ENCODE measurements at regions not wholly inside any gene's neighbourhood (a gene's known extent, or its start where the extent isn't known, plus 50 kb on each side); places are given as distances from the start of the nearest gene placed in this dataset.
"Not testable (repeated sequence)": the region's sequence is repeated elsewhere in the genome, so short reads cannot be mapped to it uniquely, and the experiment has no call there.

DNA sequence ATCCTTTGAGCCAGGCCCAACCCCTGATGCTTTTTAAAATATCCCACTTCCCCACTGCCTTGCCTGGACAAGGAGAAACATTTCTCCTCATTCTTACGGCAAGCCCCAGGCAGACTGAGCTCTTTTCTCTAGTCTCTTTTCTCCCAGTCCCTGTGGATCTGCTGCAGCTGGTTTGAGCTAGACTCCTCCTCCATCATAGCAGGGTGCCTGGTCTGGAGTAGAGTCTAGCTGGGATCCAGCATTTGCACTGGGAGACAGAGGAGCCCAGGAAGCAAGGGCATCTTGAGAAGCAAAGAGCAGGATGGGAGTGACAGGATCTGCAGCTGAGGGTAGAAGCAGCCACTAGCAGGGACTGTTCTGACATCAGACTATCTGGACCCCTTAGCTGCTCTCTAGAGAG, 562.3 kb upstream of the COBL start:
- no peak for DNase-seq

DNA sequence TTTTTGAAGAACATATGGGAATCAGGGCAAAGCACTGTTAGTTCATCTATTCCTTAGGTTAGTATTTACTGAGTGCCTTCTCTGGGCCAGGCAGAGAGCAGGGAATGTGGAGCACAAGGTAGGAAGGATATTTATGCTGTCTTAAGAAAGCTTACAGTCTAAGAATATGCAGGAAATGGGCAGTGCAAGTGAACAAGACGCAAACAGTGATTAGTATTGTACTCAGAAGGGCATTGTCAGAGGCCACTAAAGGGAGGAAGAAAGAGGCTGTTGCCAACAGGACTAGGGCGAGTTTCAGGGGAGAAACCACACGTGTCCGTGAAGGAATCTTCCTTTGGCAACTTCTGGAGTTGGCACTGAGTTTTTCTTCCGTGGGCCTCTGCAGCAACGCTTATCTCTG, 552.8 kb upstream of the COBL start:
- DNase-seq, result no peak

DNA sequence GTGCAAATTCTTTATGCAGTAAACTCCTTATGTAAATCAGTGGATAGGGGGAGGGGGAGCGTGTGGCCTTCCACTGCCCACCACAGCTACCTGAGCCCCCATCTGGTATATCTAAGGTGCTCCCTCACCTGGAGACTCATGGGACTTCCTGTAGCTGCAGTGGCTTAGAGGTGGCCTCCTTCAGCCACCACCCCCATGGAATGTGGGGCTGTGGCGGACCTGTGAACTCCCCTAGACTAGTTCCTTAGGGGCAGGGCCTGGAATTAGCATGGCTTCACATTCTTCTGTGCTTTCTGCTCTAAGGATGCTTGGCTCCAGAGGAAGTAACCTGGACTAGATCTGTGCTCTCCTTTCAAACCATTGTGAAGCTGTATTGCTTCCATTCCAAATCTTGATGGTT, 550.5 kb upstream of the COBL start:
- no peak for DNase-seq

DNA sequence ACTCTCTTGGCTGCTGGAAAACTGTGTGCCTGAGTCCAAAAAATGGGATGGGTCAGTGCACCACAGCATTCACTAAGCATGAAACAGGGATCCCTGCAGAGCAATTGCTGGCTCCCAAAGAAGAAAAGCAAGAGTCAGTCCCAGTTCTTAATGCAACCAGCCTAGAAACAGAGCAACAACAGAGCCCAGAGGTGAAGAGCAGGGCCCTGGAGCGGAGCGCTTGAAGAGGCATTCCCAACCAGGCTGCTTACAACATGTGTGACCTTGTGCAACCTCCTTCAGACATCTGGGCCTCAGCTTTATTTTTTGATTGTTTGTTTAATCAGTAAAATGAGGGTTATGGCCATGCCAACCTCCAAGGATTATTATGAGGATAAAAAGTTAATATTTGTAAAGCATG, 543.7 kb upstream of the COBL start:
- DNase-seq, result no peak

DNA sequence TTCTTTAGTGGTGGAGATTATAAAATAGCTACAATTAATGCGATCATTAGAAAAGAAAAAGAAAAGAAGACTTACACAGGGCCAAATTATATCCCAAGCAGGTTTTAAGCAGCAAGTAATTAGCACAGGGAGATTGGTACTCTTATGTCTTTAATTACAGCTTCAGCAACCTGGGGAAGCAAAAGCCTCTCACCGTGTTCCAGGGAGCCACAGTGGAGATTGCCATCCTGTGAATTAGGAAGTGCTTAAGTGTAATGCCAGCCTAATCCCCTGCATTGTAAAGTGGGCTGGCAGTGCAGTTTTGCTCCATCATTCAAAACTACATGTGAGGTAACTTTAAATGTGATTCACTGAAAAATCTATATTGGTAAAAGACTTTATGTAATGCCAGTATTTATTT, 533.5 kb upstream of the COBL start:
- DNase-seq, result no peak

DNA sequence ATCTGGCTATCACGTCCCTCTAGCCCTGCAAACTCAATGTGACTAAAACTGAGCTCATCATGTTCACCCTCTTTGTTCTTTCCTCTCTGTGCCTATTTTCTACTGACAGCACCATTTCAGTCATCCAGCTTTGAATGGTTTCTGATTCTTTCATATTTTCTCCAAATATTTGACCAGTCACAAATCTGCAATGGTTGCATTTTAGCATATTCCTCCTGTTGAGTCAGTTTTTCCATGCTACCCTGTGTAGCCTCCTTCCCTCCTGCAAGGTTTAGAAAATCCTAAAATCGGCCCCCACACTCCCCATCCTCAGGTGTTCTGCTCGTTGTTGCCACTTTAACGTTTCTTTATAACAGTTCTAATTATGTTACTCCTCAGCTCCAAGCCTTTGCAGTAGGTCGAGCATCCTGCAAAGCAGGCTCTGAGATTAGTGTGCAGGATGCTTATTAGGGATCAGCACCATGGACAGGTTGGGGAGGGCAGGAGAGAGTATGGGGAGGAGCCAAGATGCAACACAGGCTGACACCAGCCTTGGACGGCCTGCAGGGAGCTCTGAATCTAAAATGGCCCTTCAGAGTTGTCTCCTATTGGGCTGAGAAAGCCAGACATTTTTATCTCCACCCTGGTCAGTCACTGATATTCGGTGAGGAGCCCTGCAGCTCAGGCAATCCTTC, 531.0 kb upstream of the COBL start:
- DNase-seq, result no peak

DNA sequence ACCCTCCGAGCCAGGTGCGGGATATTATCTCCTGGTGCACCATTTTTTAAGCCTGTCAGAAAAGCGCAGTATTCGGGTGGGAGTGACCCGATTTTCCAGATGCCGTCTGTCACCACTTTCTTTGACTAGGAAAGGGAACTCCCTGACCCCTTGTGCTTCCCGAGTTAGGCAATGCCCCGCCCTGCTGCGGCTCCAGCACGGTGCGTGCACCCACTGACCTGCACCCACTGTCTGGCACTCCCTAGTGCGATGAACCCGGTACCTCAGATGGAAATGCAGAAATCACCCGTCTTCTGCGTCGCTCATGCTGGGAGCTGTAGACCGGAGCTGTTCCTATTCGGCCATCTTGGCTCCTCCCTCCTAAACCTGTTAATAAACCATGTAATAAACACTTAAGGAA, 522.5 kb upstream of the COBL start:
- not testable (repeated sequence) for DNase-seq

DNA sequence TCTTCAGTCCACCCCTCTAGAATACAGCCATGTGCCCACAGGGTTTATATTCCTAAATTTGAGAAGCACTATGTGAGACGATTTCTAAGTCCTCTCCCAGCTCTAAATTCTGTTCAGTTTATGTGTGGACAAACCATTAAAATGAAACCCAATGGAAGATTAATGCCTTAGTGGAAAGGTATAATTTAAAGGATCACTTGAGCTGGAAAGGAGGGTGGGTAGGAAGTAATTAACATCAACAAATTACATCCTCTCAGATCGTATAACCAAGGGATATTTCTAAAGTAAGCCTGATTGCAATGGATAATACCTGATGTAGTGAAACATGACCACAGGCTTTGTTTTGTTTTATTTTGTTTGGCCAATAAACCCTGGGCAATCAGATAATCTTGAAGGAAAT, 511.0 kb upstream of the COBL start:
- DNase-seq, result no peak

DNA sequence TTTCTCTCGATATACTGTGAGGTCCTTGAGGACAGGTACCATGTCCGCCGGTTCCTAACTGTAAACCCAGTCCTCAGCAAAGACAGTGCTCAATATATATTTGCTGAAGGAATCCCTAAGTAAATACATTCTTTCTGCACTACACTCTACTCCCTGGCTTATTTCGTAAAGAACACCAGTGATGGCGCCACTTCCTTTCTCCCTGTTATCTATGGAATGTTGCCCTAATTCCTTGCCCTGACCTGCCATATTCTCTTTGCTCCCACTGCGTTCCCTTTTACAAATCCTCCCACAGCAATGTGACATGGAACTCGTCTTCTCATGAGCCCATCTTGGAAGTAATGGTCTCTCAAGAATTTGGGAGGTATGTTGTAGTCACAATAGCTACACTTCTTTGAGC, 507.4 kb upstream of the COBL start:
- DNase-seq, result no peak

DNA sequence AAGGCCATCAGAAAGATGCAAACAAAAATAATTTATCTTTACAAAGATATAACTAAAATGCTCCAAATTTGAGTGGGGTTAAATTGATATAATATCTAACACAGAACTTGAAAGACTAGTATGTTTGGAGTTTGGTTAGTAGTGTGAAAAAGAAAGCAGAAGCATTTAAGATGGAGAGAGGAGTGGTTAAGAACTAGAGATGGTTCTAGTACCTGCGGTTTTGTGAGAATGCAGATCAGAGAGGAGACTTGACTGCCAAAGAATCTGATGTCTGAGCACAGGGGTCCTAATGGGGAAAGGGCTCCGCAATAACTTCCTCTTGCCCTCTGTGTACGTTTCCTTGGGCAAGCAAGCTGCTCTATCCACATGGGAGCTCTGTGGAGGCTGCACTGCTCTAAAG, 506.8 kb upstream of the COBL start:
- no peak for DNase-seq

DNA sequence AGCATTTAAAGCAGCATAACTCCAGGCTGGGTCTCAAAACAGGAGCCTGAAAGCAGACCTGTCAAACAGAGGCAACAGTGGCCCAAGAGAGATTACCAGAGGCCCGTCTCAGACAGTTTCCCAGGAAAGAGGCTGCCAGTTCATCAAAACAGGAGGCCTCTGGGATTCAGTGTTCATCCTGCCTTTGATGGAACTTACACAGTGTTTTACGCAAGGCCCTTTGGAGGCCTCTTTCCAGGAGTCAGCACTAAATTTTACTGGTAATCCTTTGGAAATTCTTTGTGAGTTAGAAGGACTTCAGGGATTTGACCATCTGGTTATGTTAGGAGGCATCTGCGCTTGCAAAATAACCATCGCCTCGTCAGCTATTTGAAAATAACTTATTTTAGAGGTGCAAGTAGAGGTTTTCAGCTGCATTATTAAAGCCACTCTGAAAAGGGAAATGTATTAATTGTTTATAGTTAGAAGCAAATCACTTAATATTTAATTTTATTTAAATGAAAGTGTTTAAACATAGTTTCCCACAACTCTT, 501.2 kb upstream of the COBL start:
- no peak for DNase-seq

DNA sequence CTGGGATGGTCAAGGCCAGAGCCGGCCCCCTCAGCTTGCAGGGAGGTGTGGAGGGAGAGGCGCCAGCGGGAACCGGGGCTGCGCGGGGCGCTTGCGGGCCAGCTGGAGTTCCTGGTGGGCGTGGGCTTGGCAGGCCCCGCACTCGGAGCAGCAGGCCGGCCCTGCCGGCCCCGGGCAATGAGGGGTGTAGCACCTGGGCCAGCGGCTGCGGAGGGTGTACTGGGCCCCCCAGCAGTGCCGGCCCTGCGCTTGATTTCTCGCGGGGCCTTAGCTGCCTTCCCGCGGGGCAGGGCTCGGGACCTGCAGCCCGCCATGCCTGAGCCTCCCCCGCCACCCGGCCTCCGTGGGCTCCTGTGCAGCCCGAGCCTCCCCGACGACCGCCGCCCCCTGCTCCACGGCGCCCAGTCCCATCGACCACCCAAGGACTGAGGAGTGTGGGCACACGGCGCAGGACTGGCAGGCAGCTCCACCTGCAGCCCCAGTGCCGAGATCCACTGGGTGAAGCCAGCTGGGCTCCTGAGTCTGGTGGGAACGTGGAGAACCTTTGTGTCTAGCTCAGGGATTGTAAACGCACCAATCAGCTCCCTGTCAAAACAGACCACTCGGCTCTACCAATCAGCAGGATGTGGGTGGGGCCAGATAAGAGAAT, 489.3 kb upstream of the COBL start:
- DNase-seq, result not testable (repeated sequence)

DNA sequence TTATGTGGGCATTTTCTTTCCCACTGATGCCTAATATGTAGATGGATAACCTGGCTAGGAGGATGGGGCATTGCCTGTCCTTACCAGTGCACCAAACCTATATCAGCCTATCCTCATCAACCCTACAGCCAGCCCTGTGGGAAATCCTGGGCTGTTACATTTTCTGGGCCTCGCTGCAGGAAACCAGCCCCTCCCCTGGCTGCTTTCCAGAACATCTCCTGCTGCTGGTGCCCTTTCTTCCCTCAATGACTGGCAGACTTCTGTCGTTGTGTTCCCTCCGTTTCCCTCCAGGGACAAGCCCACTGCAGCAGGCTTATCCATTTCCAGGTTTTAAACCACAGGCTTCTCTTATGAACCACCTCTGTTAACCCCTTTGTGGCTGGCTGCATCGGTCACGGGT, 486.1 kb upstream of the COBL start:
- DNase-seq, result no peak

DNA sequence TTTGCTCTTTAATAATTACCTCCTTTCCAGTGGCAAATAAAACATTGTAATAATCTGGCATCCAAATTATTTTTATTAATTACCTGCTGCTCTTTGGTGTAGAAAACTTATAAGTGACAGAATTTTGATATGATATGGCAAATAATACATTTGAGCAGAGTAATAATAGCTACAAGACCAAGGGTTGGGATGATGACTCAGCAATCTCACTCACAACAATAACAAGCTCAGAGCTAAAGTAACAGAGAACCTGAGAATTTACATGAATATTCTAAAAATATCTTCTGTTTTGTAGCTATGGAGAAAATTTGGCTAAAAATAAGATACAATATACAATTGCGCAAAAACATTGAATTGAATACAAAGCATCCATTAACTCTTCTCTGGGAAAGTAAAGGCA, 480.8 kb upstream of the COBL start:
- DNase-seq, result no peak

DNA sequence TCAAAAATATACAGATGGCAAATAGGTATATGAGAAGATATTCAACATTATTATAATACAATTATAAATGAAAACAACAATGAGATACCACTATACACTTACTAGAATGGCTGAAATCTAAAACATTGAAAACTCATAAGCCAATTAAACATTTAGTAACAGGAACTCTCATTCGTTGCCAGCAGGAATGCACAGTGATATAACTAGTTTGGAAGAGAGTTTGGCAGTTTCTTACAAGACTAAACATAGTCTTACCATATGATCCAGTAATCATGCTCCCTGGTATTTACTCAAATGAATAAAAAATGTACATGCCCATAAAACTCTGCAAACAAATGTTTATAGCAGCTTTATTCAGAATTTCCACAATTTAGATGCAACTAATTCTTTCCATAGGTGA, 476.2 kb upstream of the COBL start:
- no peak for DNase-seq

DNA sequence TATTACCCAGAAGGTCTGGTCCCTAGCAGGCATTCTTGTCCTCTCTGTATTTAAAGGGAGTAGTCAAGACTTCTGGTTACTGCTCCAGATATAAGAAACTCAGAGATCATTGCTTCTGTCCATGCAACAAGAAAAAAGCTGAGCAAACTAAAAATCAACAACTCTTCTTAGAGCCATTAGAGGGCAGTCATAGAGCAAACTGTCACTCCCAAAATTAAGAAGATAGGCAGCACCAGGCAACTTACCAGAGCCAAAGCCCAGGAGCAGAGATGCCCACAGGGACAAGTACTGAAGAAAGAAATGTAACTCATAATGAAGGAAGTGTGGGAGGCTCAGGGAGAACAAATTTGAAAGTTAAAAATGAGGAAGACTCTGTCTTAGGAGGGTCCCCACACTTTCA, 472.9 kb upstream of the COBL start:
- no peak for DNase-seq

DNA sequence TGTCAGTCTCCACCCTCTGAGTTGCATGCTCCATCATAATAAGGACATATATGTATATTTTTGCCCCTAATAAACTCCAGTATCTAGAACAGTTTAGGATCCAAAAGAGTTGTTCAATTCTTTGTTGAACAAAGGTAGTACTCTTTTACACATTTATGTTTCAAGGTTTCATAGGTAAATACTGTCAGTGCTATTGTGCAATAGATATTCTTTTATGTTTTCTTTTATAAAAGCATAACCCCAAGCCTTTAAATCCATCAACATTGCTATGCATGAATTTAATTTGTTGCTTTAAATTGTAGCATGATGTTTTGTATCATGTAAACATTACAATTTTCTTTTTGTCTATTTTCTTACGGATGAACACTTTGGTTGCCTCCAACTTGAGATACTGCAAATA, 469.7 kb upstream of the COBL start:
- DNase-seq, result no peak

DNA sequence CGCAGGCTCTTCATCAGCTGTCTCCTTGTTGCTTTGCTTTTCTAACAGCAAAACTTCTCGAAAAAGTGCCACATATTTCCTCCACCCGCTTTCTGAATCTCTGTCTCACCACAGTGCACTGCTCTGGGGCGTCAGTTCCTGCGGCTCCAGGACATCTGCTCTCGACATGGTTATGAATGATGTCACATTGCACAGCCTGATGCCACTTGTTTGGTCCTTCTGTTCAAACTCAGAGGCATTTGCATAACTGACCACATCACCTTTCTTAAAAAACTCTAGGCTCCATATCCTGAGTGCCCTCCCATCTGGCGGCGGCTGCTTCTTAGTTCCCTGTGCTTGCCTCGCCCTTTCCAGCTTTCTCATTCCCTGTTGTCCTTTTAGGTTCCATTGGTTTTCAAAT, 469.3 kb upstream of the COBL start:
- no peak for DNase-seq

DNA sequence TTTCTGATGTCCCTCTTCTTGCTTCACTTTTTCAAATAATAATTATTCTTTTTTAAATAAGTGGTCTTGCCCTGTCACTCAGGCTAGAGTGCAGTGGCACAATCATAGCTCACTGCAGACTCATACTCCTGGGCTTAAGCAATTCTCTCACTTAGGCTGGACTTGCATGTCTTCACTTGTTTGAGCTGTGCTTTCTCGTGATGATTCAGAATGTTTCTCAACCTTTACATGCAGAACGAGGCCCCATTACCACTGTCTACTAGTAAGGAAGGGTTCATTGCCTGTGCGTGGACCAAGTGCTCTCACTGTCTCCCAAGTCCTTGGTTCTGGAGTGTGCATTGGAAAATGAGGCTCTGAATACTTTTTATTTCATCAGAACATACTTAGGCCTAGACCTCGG, 468.6 kb upstream of the COBL start:
- no peak for DNase-seq

DNA sequence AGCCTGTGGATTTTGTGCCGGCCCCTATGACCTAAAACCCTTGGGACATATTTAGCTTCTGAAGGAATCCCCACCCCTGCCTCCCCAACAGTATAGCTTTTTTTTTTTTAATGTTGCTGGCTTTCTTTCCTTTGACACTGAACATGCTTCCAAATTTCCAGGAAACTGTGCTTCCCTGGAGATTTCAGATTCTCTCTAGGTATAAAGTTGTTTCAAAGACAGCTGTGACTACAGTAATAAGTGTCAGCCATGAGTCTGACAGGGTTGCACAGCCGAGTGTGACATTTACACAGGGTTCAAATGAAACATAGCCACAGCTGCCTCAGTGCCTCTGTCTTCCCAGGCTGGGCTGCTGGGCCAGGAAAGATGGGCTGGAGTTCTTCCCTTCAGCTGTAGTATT, 466.6 kb upstream of the COBL start:
- DNase-seq, result no peak

DNA sequence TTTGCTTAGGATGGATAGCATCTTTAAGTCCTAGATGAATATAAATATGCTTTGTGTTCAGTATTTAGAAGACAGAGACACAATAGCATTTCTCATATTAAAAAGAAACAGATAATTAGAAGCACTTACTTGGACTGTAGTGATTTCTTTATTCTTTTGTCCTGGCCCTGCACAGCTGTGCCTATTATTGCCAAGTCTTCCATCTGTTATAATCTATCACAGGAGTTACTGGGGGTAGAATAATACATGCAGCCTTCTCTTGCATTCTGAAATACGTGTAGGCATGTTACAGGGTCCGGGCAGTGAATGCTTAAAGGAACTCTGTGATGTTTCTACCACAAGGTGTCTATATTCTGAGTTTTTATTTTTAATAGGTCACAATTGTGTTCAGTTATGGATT, 461.5 kb upstream of the COBL start:
- DNase-seq, result no peak

DNA sequence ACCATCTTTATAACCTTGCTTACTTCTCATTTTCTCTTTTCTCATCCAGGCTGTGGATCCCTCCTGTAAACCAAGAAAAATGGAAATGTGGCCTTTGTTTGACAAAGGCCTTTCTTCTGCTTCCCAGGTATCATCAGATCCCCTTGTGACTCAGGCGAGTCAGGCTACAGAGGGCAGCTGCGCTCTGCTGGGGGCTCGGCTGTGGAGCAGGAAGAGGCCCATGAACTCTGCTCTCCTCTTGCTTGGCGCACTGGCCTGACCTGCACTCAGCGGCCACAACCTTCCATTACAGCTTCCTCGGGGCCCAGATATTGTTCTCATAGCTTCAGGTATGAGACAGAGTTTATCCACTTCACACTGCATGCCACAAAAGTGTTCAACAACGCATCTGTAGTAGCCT, 457.6 kb upstream of the COBL start:
- DNase-seq, result no peak

DNA sequence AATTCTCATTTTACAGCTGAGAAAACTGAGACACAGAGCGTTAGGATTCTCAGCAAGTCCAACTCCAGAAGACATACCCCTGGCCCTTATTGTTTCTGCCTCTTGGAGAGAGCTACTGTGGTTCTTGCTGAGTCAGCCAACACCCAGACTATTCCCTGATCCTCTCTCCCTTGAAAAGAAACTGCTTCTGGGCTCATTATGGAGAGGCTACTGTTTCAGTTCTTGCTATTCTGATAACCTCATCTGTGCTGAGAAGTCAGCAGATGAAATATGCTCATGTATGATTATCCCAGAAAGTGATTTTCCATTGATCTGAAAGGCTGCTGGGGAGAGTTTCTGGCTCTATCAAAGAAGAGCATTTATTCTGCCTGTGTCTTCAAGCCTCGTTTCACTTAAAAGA, 455.6 kb upstream of the COBL start:
- no peak for DNase-seq

DNA sequence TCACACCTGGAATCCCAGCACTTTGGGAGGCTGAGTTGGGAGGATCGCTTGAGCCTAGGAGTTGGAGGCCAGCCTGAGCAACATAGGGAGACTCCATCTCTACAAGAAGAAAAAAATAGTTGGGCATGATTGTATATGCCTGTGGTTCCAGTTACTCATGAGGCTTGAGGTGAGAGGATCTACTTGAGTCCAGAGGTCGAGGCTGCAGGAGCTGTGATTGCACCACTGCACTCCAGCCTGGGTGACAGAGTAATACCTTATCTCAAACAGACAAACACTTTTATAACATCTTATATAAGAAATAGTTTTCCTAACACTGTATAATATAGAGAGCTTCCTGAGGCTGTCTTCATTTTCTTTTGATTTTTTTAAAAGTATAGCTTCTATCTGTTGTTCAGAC, 448.4 kb upstream of the COBL start:
- DNase-seq, result no peak

DNA sequence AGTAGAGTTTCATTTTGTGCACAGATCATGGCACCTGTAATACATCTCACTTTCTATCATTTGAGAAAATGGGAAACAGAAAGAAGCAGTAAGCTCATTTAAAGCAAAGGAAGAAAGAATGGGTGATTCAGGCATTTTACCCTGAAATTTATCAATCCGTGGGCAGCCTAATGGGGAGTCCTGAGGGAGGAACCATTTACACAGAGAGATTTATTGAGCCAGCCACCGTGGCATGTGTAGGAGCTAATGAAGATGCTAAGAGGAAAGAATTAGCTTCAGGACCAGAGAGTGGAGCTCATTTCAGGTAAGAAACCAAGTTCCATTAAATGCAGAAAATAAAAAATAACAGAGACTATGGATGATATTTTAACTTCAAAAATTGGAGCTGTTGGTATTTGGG, 443.4 kb upstream of the COBL start:
- no peak for DNase-seq

Measured in hippocampal formation (tissue), 2 donors.